HFFc6 (cell line): ENCODE measurements at regions not wholly inside any gene's neighbourhood (a gene's known extent, or its start where the extent isn't known, plus 50 kb on each side); places are given as distances from the start of the nearest gene placed in this dataset.

Source experiments
- DNase-seq: peaks from one replicate; pipeline ENCODE4 v3.0.0-alpha.2; 2018
- H3K27ac Mint-ChIP-seq: 2 replicates; pipeline ENCODE4 v1.8.0; 2020; ENCODE audit warnings: mild to moderate bottlenecking, mixed read lengths
- H3K27me3 Mint-ChIP-seq: 2 replicates; pipeline ENCODE4 v1.8.0; 2021; ENCODE audit warnings: mild to moderate bottlenecking, moderate library complexity, mixed read lengths; ENCODE audit not compliant: insufficient read depth
- H3K36me3 Mint-ChIP-seq: 2 replicates; pipeline ENCODE4 v1.8.0; 2021; ENCODE audit warnings: low read depth, mixed read lengths
- H3K4me1 Mint-ChIP-seq: 2 replicates; pipeline ENCODE4 v1.8.0; 2020; ENCODE audit warnings: low read depth, mixed read lengths
- H3K4me3 Mint-ChIP-seq: 2 replicates; pipeline ENCODE4 v1.8.0; 2020; ENCODE audit warnings: mild to moderate bottlenecking, moderate library complexity, mixed read lengths
- H3K9me3 Mint-ChIP-seq: 2 replicates; pipeline ENCODE4 v1.8.0; 2020; ENCODE audit warnings: mild to moderate bottlenecking, mixed read lengths
- TF ChIP-seq, protein P1 (sequence below): fragments of 200-600 bp; sonication (generic); IDR thresholded peaks from 2 replicates; pipeline ENCODE4 v1.5.0; 2021; ENCODE audit warnings: antibody characterized with exemption, mild to moderate bottlenecking

DNA sequence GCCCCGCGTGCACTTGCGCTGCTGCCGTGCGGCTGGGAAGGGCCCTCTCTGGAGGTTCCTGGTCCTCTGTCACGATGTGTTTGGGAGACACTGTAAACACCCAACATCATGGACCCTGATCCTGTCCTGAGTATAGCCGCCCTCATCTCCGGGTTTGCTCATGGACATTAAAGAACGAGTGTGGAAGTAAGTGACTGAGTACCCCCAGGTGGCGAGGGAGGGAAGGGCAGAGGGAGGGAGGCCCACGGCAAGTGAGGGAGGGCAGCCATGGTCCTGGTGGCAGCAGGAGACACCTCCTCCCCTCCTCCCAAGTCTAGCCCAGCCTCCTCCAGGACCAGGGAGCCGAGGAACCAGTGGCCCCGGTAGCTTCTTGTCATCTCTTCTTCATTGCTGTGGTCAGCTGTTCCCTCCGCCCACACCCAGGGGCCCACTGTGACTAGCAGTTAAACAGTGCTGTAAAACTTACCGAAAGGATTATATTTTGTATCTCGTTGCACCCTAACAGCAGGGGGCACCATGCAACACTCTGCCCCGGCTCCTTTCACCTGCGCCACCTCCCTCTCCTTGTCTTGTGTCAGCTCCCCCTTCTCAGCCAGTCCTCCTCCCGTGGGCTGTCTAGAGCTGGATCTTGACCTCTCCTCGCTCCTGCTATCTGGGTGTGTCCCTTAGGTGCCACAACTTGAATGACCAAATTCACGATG lies 566.5 kb upstream of the B3GAT1 start:
- Mint-ChIP-seq H3K27me3 (no peaks in the 10 kb centered on the region), H3K9me3 (peaks cover 48% of the 10 kb centered on the region), H3K27ac (no peak overlapping the region), H3K36me3 (peaks cover 4% of the 10 kb centered on the region; the same call in 1 of the 2 replicates), H3K4me3 (no peak overlapping the region), H3K4me1 (no peaks in the 10 kb centered on the region)
- TF ChIP-seq, protein P1, sequence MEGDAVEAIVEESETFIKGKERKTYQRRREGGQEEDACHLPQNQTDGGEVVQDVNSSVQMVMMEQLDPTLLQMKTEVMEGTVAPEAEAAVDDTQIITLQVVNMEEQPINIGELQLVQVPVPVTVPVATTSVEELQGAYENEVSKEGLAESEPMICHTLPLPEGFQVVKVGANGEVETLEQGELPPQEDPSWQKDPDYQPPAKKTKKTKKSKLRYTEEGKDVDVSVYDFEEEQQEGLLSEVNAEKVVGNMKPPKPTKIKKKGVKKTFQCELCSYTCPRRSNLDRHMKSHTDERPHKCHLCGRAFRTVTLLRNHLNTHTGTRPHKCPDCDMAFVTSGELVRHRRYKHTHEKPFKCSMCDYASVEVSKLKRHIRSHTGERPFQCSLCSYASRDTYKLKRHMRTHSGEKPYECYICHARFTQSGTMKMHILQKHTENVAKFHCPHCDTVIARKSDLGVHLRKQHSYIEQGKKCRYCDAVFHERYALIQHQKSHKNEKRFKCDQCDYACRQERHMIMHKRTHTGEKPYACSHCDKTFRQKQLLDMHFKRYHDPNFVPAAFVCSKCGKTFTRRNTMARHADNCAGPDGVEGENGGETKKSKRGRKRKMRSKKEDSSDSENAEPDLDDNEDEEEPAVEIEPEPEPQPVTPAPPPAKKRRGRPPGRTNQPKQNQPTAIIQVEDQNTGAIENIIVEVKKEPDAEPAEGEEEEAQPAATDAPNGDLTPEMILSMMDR = no peak
- no peak for DNase-seq

DNA sequence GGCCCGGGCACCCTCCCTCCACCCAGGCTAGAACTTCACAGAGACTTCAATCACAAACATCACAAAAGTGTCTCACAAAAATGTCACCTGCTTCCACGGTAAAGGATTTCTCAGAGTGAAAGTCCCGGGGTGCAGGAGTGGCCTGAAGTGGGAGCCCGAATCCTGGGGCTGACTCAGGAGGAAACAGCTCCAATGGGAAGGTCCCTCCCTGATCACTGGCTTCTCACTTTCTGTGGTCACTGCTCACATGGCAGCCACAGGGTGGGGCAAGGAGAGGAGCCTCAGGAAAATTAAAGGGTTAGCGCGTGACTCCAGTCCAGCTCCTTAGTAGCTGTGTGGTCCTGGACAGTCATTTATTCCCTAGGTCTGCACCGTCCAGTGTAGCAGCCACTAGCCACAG lies 564.5 kb upstream of the B3GAT1 start:
- Mint-ChIP-seq H3K9me3 (peaks cover 44% of the 10 kb centered on the region), H3K4me1 (no peaks in the 10 kb centered on the region), H3K36me3 (peaks cover 4% of the 10 kb centered on the region; the same call in 1 of the 2 replicates), H3K27ac (no peak overlapping the region), H3K27me3 (no peaks in the 10 kb centered on the region), H3K4me3 (no peak overlapping the region)
- TF ChIP-seq, protein P1 = no peak
- no peak for DNase-seq

DNA sequence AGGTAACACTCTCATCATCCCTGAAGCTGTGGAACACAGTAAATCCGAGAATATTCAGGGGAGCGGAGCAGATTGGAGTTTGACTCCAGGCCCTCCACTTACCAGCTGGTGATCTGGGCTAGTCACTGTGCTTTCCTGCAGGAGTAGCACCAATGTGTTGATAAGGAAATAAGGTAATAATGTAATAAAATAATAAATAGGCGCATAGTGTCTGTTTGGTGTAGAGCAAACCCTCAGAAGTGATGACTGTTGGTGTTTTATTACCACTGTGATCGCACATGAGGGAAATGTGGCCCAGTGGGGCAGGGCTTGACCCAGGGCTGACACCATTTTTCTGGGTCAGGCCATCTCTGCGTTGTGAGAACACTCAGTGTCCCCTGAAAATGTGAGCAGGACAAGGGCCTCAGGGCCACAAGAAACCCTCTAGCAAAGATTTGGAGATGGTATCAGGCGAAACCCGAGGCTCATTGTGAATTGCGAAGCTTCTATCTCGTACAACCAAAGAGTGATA lies 563.9 kb upstream of the B3GAT1 start:
- no peak overlapping the region for H3K4me3 Mint-ChIP-seq
- no peaks in the 10 kb centered on the region for H3K4me1 Mint-ChIP-seq

DNA sequence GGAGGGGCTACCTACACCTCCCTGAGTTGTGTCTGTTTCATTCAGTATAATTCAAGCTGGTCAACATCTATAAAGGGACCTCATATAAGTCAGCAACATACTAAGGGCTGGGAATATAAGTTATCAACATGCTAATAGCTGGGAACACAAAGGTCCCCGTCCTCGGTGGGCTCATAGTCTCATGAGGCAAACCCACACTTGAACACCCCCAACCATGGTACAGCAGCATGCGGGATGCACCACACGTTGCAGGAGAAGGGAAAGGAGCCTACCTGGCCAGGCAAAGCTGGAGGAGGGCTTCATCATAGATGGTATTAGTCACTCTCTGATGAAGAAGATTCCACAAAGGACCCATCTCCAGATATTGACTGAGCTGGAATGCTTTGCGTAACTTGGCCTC lies 561.8 kb upstream of the B3GAT1 start:
- DNase-seq = no peak
- Mint-ChIP-seq H3K27me3 (no peaks in the 10 kb centered on the region), H3K4me3 (no peak overlapping the region), H3K36me3 (peaks cover 2% of the 10 kb centered on the region; the same call in 1 of the 2 replicates), H3K27ac (no peak overlapping the region), H3K4me1 (no peaks in the 10 kb centered on the region), H3K9me3 (peaks cover 46% of the 10 kb centered on the region)
- TF ChIP-seq, protein P1 = no peak

More for the DNA sequence above, 563.9 kb upstream of the B3GAT1 start:
- Mint-ChIP-seq H3K9me3 (peaks cover 46% of the 10 kb centered on the region), H3K27me3 (no peaks in the 10 kb centered on the region), H3K36me3 (peaks cover 4% of the 10 kb centered on the region; the same call in 1 of the 2 replicates), H3K27ac (no peak overlapping the region)
- DNase-seq = no peak
- TF ChIP-seq, protein P1 = no peak

DNA sequence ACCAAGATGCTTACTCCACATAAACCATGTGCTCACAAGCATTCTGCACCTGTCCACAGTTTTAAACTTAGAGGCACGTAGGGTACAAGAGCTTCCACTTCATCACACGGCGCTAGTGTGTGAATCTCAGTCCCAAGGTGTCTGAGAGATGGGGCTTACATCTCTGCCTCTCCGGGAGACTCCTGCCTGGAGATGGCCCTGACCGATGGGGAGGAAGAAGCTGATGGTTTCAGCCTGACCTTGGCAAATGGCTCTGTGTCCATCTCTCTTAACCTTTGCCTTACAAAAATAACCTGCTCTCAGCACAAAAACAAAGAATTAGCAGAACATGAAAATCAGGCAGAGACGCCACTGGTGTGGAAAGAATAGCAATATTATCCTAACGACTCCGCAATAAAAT lies 559.3 kb upstream of the B3GAT1 start:
- peaks cover 46% of the 10 kb centered on the region for H3K9me3 Mint-ChIP-seq
- no peaks in the 10 kb centered on the region; the same call in 1 of the 2 replicates for H3K36me3 Mint-ChIP-seq
- TF ChIP-seq, protein P1 = no peak
- DNase-seq = no peak
- H3K27ac Mint-ChIP-seq = no peak overlapping the region
- no peak overlapping the region for H3K4me3 Mint-ChIP-seq
- no peaks in the 10 kb centered on the region for H3K4me1 Mint-ChIP-seq
- no peaks in the 10 kb centered on the region for H3K27me3 Mint-ChIP-seq
